Fibroblast of pulmonary artery (primary cell): ENCODE measurements at regions not wholly inside any gene's neighbourhood (a gene's known extent, or its start where the extent isn't known, plus 50 kb on each side); places are given as distances from the start of the nearest gene placed in this dataset.

ENCODE experiments used
- DNase-seq: peaks from one replicate; pipeline ENCODE4 v3.0.0-alpha.2; 2010; ENCODE audit warnings: low read depth
- H3K4me3 ChIP-seq: replicated peaks from 2 replicates; pipeline ENCODE4 v1.5.1; 2011; ENCODE audit warnings: low read depth, mild to moderate bottlenecking, control low read depth, low read length, moderate library complexity
- TF ChIP-seq, protein P1 (sequence below): IDR thresholded peaks from 2 replicates; pipeline ENCODE4 v1.5.1; 2011; ENCODE audit warnings: mild to moderate bottlenecking, control low read depth, low read length, inconsistent platforms; ENCODE audit errors: missing control alignments

DNA sequence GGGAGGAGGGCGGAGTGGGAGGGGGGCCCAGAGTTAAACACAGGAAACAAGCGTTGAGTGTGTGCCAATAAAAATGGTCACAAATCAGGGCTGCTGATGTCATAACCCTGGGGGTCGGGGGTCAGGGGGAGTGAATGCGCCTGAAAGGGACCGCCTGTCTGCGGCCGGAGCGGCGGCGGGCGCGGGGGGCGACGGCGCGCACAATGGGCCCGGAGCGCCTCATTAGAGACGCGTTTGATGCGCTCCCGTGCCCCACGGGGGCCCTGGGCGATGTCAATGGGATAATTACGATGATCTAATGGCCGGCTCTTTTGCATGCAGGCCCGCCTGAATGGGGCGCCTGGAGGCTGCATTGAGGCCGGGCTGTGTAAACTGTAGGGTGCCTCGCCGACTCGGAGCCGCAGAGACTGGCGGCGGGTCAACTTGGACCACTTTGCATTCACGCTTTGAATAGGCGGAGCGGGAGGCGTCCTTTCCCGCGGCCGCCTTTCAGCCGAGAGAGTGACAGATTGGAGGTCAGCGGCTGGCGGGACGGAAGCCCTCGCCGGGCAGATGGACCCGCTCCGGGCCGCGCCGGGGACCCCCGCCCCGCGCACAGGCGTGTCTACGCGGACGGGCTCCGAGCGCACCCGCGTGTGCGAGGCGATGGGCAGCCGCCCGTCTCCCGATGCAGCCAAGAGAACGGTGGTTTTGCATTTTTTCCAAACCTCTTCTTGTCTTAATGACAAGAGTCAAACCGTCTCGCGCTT is 296.1 kb downstream of the TFAP2C start:
- TF ChIP-seq, protein P1, sequence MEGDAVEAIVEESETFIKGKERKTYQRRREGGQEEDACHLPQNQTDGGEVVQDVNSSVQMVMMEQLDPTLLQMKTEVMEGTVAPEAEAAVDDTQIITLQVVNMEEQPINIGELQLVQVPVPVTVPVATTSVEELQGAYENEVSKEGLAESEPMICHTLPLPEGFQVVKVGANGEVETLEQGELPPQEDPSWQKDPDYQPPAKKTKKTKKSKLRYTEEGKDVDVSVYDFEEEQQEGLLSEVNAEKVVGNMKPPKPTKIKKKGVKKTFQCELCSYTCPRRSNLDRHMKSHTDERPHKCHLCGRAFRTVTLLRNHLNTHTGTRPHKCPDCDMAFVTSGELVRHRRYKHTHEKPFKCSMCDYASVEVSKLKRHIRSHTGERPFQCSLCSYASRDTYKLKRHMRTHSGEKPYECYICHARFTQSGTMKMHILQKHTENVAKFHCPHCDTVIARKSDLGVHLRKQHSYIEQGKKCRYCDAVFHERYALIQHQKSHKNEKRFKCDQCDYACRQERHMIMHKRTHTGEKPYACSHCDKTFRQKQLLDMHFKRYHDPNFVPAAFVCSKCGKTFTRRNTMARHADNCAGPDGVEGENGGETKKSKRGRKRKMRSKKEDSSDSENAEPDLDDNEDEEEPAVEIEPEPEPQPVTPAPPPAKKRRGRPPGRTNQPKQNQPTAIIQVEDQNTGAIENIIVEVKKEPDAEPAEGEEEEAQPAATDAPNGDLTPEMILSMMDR: no peak
- H3K4me3 ChIP-seq: no peak overlapping the region
- DNase-seq: no peak

GRCh38 chr20:56925831-56926170 is 296.7 kb downstream of the TFAP2C start:
- TF ChIP-seq, protein P1: no peak
- no peak overlapping the region for H3K4me3 ChIP-seq
- DNase-seq: no peak

DNA sequence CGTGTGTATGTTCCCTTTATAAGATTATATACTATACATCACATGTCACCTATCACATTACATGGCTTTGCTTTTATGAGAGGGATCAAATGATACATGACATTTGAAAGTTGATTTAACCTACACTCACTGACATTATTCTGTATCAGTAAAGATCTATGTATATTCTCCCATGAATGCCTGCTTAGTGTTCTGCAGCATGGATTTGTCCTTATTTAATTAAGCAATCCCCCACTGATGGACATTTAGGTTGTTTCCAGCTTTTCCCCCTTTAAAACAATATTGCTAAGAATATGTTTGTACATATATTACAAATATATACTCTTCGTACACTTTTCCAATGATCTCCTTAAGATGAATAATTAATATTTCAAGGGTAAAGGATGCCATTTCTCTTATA is 297.4 kb downstream of the TFAP2C start:
- TF ChIP-seq, protein P1: no peak
- H3K4me3 ChIP-seq: no peak overlapping the region
- no peak for DNase-seq

DNA sequence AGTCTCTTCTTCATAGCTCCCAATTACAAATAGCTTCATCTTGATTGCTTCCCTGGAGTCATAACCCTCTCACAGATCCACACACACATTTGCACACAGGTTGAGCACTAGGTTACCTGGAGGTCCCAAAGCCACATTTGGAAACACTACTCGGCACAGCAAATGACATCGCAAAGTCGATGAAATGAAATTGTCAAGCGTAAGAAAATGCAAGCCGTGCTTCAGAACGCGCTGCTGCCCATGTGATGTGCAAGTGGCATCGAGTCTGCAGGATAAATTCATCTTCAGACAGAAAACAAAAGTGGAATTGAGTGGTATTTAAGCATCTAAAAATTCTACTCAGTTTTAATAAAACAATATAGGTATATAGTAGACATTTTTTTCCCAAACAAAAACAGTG is 298.0 kb downstream of the TFAP2C start:
- DNase-seq: no peak
- H3K4me3 ChIP-seq: no peak overlapping the region
- TF ChIP-seq, protein P1: no peak

- no peak overlapping the region for H3K4me3 ChIP-seq
- TF ChIP-seq, protein P1: no peak
- no peak for DNase-seq
Measured at GRCh38 chr20:56928007-56928406, 298.9 kb downstream of the TFAP2C start.

DNA sequence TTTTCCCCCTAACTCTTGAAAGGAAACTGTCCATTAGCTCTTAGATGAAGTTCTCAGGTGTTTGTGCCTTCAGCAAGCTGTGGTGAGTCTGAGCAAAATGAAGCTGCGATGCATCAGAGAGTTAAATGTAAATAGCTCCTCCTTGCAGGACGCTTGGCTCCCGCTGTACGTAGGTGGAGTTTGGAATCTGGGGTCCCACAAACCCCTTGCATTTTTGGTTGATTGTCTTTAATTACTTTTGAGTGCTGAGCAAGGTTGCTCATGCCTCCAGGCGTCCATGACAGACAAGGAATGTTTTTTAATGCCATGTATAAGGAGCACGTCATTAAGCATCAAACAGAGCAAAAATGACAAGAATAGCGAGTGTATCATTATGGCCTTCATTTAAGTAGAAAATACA is 300.5 kb downstream of the TFAP2C start:
- H3K4me3 ChIP-seq: no peak overlapping the region
- TF ChIP-seq, protein P1: no peak
- DNase-seq: no peak

GRCh38 chr20:56930876-56931275 is 301.8 kb downstream of the TFAP2C start:
- DNase-seq: no peak
- TF ChIP-seq, protein P1: no peak
- H3K4me3 ChIP-seq: no peak overlapping the region
